WTC11 (cell line): ENCODE measurements at regions not wholly inside any gene's neighbourhood (a gene's known extent, or its start where the extent isn't known, plus 50 kb on each side); places are given as distances from the start of the nearest gene placed in this dataset.

Source experiments
- ATF1 ChIP-seq: sonication (generic); formaldehyde crosslinking; IDR thresholded peaks from 2 replicates; pipeline ENCODE4 v1.8.1; 2023; ENCODE audit warnings: mild to moderate bottlenecking, moderate library complexity, missing genetic modification reagents
- CBFB ChIP-seq: sonication (generic); formaldehyde crosslinking; IDR thresholded peaks from 2 replicates; pipeline ENCODE4 v1.8.1; 2022; ENCODE audit warnings: mild to moderate bottlenecking, low read depth, missing genetic modification reagents
- FOXP1 ChIP-seq: sonication (generic); formaldehyde crosslinking; IDR thresholded peaks from 2 replicates; pipeline ENCODE4 v1.8.0; 2022; ENCODE audit warnings: missing genetic modification reagents, mild to moderate bottlenecking, moderate library complexity, borderline replicate concordance
- TEAD4 ChIP-seq: sonication (generic); formaldehyde crosslinking; IDR thresholded peaks from 2 replicates; pipeline ENCODE4 v1.8.0; 2022; ENCODE audit warnings: mild to moderate bottlenecking, missing genetic modification reagents
- ZBTB21 ChIP-seq: sonication (generic); formaldehyde crosslinking; IDR thresholded peaks from 2 replicates; pipeline ENCODE4 v1.8.1; 2023; ENCODE audit warnings: mild to moderate bottlenecking, missing genetic modification reagents, borderline replicate concordance
- ZNF281 ChIP-seq: sonication (generic); formaldehyde crosslinking; IDR thresholded peaks from 2 replicates; pipeline ENCODE4 v1.8.0; 2023; ENCODE audit warnings: mild to moderate bottlenecking, missing genetic modification reagents
- TF ChIP-seq, protein P1 (sequence below): fragments of 200-600 bp; IDR thresholded peaks from 2 replicates; pipeline ENCODE4 v1.8.0; 2022; ENCODE audit warnings: antibody characterized with exemption

GRCh38 chr5:133712562-133712961 is 100.2 kb upstream of the FSTL4 start:
- TF ChIP-seq ATF1 (CRISPR knock-in tag), result no peak
- TF ChIP-seq, protein P1, sequence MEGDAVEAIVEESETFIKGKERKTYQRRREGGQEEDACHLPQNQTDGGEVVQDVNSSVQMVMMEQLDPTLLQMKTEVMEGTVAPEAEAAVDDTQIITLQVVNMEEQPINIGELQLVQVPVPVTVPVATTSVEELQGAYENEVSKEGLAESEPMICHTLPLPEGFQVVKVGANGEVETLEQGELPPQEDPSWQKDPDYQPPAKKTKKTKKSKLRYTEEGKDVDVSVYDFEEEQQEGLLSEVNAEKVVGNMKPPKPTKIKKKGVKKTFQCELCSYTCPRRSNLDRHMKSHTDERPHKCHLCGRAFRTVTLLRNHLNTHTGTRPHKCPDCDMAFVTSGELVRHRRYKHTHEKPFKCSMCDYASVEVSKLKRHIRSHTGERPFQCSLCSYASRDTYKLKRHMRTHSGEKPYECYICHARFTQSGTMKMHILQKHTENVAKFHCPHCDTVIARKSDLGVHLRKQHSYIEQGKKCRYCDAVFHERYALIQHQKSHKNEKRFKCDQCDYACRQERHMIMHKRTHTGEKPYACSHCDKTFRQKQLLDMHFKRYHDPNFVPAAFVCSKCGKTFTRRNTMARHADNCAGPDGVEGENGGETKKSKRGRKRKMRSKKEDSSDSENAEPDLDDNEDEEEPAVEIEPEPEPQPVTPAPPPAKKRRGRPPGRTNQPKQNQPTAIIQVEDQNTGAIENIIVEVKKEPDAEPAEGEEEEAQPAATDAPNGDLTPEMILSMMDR, result no peak
- TF ChIP-seq ZBTB21 (CRISPR knock-in tag), result no peak
- TF ChIP-seq FOXP1 (CRISPR knock-in tag), result no peak
- TF ChIP-seq CBFB (CRISPR knock-in tag), result no peak
- no peak for TF ChIP-seq ZNF281 (CRISPR knock-in tag)
- no peak for TF ChIP-seq TEAD4 (CRISPR knock-in tag)
